Midbrain (tissue), 1 donor: ENCODE measurements at regions not wholly inside any gene's neighbourhood (a gene's known extent, or its start where the extent isn't known, plus 50 kb on each side); places are given as distances from the start of the nearest gene placed in this dataset.
"Not testable (repeated sequence)": the region's sequence is repeated elsewhere in the genome, so short reads cannot be mapped to it uniquely, and the experiment has no call there.

ENCODE experiments used
- DNase-seq: peaks from one replicate; lab custom pipeline; 2025; lab: John Stamatoyannopoulos, UW

- no peak for DNase-seq
Observed at GRCh38 chr11:87539596-87539995, 501.9 kb downstream of the TMEM135 start.

GRCh38 chr11:87536565-87536964 lies 498.8 kb downstream of the TMEM135 start:
- DNase-seq, result no peak

GRCh38 chr11:87536016-87536415 lies 498.3 kb downstream of the TMEM135 start:
- no peak for DNase-seq

GRCh38 chr11:87535513-87535912 lies 497.8 kb downstream of the TMEM135 start:
- DNase-seq, result no peak

GRCh38 chr11:87531835-87532234 lies 494.1 kb downstream of the TMEM135 start:
- not testable (repeated sequence) for DNase-seq

- no peak for DNase-seq
Observed at GRCh38 chr11:87529486-87529885, 491.8 kb downstream of the TMEM135 start.

- DNase-seq, result no peak
Observed at GRCh38 chr11:87528752-87529151, 491.0 kb downstream of the TMEM135 start.

GRCh38 chr11:87523276-87523675 lies 485.5 kb downstream of the TMEM135 start:
- DNase-seq, result no peak

- DNase-seq, result no peak
Observed at GRCh38 chr11:87518266-87518665, 480.5 kb downstream of the TMEM135 start.

- no peak for DNase-seq
Observed at GRCh38 chr11:87517351-87517750, 479.6 kb downstream of the TMEM135 start.

GRCh38 chr11:87507722-87508121 lies 470.0 kb downstream of the TMEM135 start:
- not testable (repeated sequence) for DNase-seq

- not testable (repeated sequence) for DNase-seq
Observed at GRCh38 chr11:87506946-87507345, 469.2 kb downstream of the TMEM135 start.

GRCh38 chr11:87501388-87501787 lies 463.7 kb downstream of the TMEM135 start:
- DNase-seq, result no peak

- not testable (repeated sequence) for DNase-seq
Observed at GRCh38 chr11:87494936-87495335, 457.2 kb downstream of the TMEM135 start.

- not testable (repeated sequence) for DNase-seq
Observed at GRCh38 chr11:87494026-87494425, 456.3 kb downstream of the TMEM135 start.

GRCh38 chr11:87493516-87493915 lies 455.8 kb downstream of the TMEM135 start:
- DNase-seq, result no peak

- no peak for DNase-seq
Observed at GRCh38 chr11:87491381-87491780, 453.6 kb downstream of the TMEM135 start.

- DNase-seq, result no peak
Observed at GRCh38 chr11:87490671-87491070, 452.9 kb downstream of the TMEM135 start.

GRCh38 chr11:87484566-87484965 lies 446.8 kb downstream of the TMEM135 start:
- DNase-seq, result no peak

GRCh38 chr11:87477321-87477720 lies 439.6 kb downstream of the TMEM135 start:
- DNase-seq, result no peak

GRCh38 chr11:87473174-87473573 lies 435.4 kb downstream of the TMEM135 start:
- DNase-seq, result no peak

- DNase-seq, result no peak
Observed at GRCh38 chr11:87466223-87466622, 428.5 kb downstream of the TMEM135 start.

GRCh38 chr11:87465716-87466115 lies 428.0 kb downstream of the TMEM135 start:
- DNase-seq, result no peak

- no peak for DNase-seq
Observed at GRCh38 chr11:87463486-87464102, 425.9 kb downstream of the TMEM135 start.
